PC-9 (cell line): ENCODE measurements at regions not wholly inside any gene's neighbourhood (a gene's known extent, or its start where the extent isn't known, plus 50 kb on each side); places are given as distances from the start of the nearest gene placed in this dataset.

Experiments
- BruUV-seq: library from RNA; stranded (reverse); fragments of 400-500 nt; replicated peaks from 2 replicates; lab custom pipeline; 2021; lab: Mats Ljungman, UMichigan
- CTCF ChIA-PET: fragments of 300-600 bp; sonication (Branson Sonifier 250); formaldehyde crosslinking; loops from one replicate; lab custom pipeline; 2022; ENCODE audit warnings: antibody characterized with exemption; lab: Charles Lee
- POLR2A ChIA-PET: fragments of 300-600 bp; sonication (Branson Sonifier 250); formaldehyde crosslinking; loops from one replicate; lab custom pipeline; 2022; ENCODE audit warnings: antibody characterized with exemption; ENCODE audit not compliant: unreplicated experiment; lab: Charles Lee
- DNase-seq, 2 experiments: peaks; one replicate each; pipeline versions ENCODE4 v3.0.0 to v3.0.0-alpha.2; 2015 to 2022; ENCODE audit warnings: mixed read lengths in 1 of 2
- H2AFZ ChIP-seq: fragments of 200-600 bp; sonication (generic); 2 replicates; pipeline ENCODE4 v1.8.1; 2017; ENCODE audit warnings: antibody characterized with exemption
- H3F3A ChIP-seq: fragments of 200-600 bp; sonication (generic); 2 replicates; pipeline ENCODE4 v1.8.1; 2017; ENCODE audit warnings: antibody characterized with exemption, mild to moderate bottlenecking, low read depth; ENCODE audit not compliant: insufficient read depth
- H3K27ac ChIP-seq: fragments of 200-600 bp; sonication (generic); 2 replicates; pipeline ENCODE4 v1.6.1; 2016; ENCODE audit warnings: mixed run types
- H3K27me3 ChIP-seq: fragments of 200-600 bp; sonication (generic); 2 replicates; pipeline ENCODE4 v1.6.1; 2016; ENCODE audit warnings: low read depth, mixed run types; ENCODE audit not compliant: insufficient read depth
- H3K36me3 ChIP-seq: fragments of 200-600 bp; sonication (generic); 2 replicates; pipeline ENCODE4 v1.6.1; 2016; ENCODE audit warnings: low read depth, mixed run types
- H3K4me1 ChIP-seq: fragments of 200-600 bp; sonication (generic); replicated peaks from 2 replicates; pipeline ENCODE4 v1.6.1; 2016; ENCODE audit warnings: mixed run types; ENCODE audit not compliant: insufficient read depth
- H3K4me2 ChIP-seq: fragments of 200-600 bp; sonication (generic); 2 replicates; pipeline ENCODE4 v1.6.1; 2017; ENCODE audit warnings: mixed run types
- H3K4me3 ChIP-seq: fragments of 200-600 bp; sonication (generic); 2 replicates; pipeline ENCODE4 v1.6.1; 2016; ENCODE audit warnings: mixed run types
- H3K79me2 ChIP-seq: fragments of 200-600 bp; sonication (generic); 2 replicates; pipeline ENCODE4 v1.6.1; 2017; ENCODE audit warnings: low read depth, mixed run types
- H3K9me2 ChIP-seq: fragments of 200-600 bp; sonication (generic); 2 replicates; pipeline ENCODE4 v1.8.1; 2017; ENCODE audit warnings: mild to moderate bottlenecking; ENCODE audit not compliant: insufficient read depth
- H3K9me3 ChIP-seq: fragments of 200-600 bp; sonication (generic); 2 replicates; pipeline ENCODE4 v1.8.1; 2016; ENCODE audit warnings: low read depth; ENCODE audit not compliant: insufficient read depth
- H4K20me1 ChIP-seq: fragments of 200-600 bp; sonication (generic); 2 replicates; pipeline ENCODE4 v1.8.1; 2017; ENCODE audit not compliant: insufficient read depth
- CTCF ChIP-seq: fragments of 200-600 bp; sonication (generic); conservative IDR thresholded peaks from 2 replicates; pipeline ENCODE4 v1.6.1; 2017; ENCODE audit warnings: mixed run types, antibody characterized with exemption, mild to moderate bottlenecking, moderate library complexity
- EZH2 ChIP-seq: fragments of 200-600 bp; sonication (generic); IDR thresholded peaks from 2 replicates; pipeline ENCODE4 v1.8.0; 2017; ENCODE audit warnings: antibody characterized with exemption, low read depth
- intact Hi-C: fragments of 100-400 bp; cut with micrococcal nuclease; formaldehyde crosslinking; loops from one replicate; pipeline ENCODE4 v1.10.0; 2022; ENCODE audit not compliant: unreplicated experiment

- no peak overlapping the region for H2AFZ ChIP-seq
- no peaks in the 10 kb centered on the region for H3F3A ChIP-seq
- H3K36me3 ChIP-seq: no peaks in the 10 kb centered on the region
- ChIA-PET POLR2A (no interaction called here), CTCF (no interaction called here)
- intact Hi-C loops: no loop called here
- no peaks in the 10 kb centered on the region for H3K27me3 ChIP-seq
- no peak overlapping the region for H3K27ac ChIP-seq
- no peak for DNase-seq
- H3K79me2 ChIP-seq: no peaks in the 10 kb centered on the region
- H3K9me2 ChIP-seq: no peaks in the 10 kb centered on the region
- no peak for TF ChIP-seq CTCF
- TF ChIP-seq EZH2: no peak
- no peaks in the 10 kb centered on the region for H3K4me1 ChIP-seq
- H3K9me3 ChIP-seq: no peaks in the 10 kb centered on the region
- no peak overlapping the region for H3K4me3 ChIP-seq
- H4K20me1 ChIP-seq: no peaks in the 10 kb centered on the region
- no TSS peak for BruUV-seq
- no peak overlapping the region for H3K4me2 ChIP-seq
Measured at GRCh38 chr2:67872481-67872880, 190.3 kb downstream of the C1D start.

- no peaks in the 10 kb centered on the region for H3K9me3 ChIP-seq
Measured at GRCh38 chr2:67873916-67874315, 188.9 kb downstream of the C1D start.

GRCh38 chr2:67876176-67876575 is 186.6 kb downstream of the C1D start:
- Histone ChIP-seq H3K27me3 (no peaks in the 10 kb centered on the region), H3K9me3 (no peaks in the 10 kb centered on the region), H3K36me3 (no peaks in the 10 kb centered on the region), H3K4me1 (no peaks in the 10 kb centered on the region), H3K4me2 (no peak overlapping the region), H4K20me1 (no peaks in the 10 kb centered on the region), H3K9me2 (no peaks in the 10 kb centered on the region), H2AFZ (no peak overlapping the region), H3K79me2 (no peaks in the 10 kb centered on the region), H3K4me3 (no peak overlapping the region), H3K27ac (no peak overlapping the region), H3F3A (no peaks in the 10 kb centered on the region)
- CTCF ChIA-PET: no interaction called here
- no peak for TF ChIP-seq EZH2
- no peak for TF ChIP-seq CTCF
- no TSS peak for BruUV-seq
- POLR2A ChIA-PET: no interaction called here
- DNase-seq: no peak
- intact Hi-C loops: no loop called here

More at GRCh38 chr2:67873916-67874315, 188.9 kb downstream of the C1D start:
- H3K4me2 ChIP-seq: no peak overlapping the region
- no peaks in the 10 kb centered on the region for H3K4me1 ChIP-seq
- H2AFZ ChIP-seq: no peak overlapping the region
- ChIA-PET CTCF (no interaction called here), POLR2A (no interaction called here)
- intact Hi-C loops: no loop called here
- H3K27me3 ChIP-seq: no peaks in the 10 kb centered on the region
- H3F3A ChIP-seq: no peaks in the 10 kb centered on the region
- H4K20me1 ChIP-seq: no peaks in the 10 kb centered on the region
- no peaks in the 10 kb centered on the region for H3K9me2 ChIP-seq
- H3K36me3 ChIP-seq: no peaks in the 10 kb centered on the region
- no peak overlapping the region for H3K4me3 ChIP-seq
- no peaks in the 10 kb centered on the region for H3K79me2 ChIP-seq
- no peak for DNase-seq
- TF ChIP-seq CTCF: no peak
- TF ChIP-seq EZH2: no peak
- no TSS peak for BruUV-seq
- H3K27ac ChIP-seq: no peak overlapping the region
